GM18499 (cell line): ENCODE measurements at regions not wholly inside any gene's neighbourhood (a gene's known extent, or its start where the extent isn't known, plus 50 kb on each side); places are given as distances from the start of the nearest gene placed in this dataset.
"Not testable (repeated sequence)": the region's sequence is repeated elsewhere in the genome, so short reads cannot be mapped to it uniquely, and the experiment has no call there.

Experiments used
- ATAC-seq: cut with Tn5 transposase; IDR thresholded peaks from one replicate; pipeline ENCODE4 v1.9.1; 2021; ENCODE audit warnings: moderate number of reproducible peaks; ENCODE audit not compliant: insufficient read depth, unreplicated experiment

- ATAC-seq, result not testable (repeated sequence)
These were observed 255.9 kb downstream of the TDRD15 start for GRCh38 chr2:21379668-21380067.

GRCh38 chr2:21381421-21381820 is 257.7 kb downstream of the TDRD15 start:
- no peak for ATAC-seq

DNA sequence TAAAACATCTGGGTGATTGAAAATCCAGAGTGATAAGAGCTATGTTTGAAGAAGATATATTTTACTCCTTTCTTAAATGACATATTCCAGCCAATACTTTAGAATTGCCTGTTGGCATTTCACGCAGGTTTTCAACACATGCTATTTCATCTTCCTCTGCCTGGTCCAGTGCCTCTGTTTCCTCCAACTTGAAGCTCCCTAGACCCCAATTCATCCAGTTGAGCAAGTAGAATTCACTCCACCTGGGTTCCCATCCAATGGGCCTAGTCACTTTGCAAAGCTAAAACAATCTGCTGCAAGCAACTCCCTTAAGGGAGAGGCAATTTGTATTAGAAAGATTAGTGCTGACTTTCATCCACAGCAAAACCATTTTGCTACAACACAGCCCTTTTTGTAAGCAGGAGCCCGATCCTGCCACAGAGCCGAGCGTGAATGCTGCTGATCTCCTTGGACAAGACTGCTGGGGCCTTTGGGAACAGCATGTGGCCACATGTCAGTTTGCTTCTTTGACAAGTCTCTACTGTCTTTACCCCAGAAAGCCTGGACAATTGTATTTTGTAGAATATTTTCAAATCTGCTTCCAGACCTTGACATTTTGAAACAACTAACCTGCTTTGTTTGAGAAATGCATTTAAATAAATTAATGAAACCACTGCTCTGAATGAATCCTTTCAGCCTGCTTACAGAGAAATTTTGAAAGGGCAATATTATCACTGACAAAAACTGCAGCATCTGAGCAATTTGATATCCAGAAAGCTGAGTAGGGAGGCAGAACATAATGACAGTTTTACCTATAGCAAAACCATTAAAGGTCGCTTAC is 259.1 kb downstream of the TDRD15 start:
- ATAC-seq, result no peak

DNA sequence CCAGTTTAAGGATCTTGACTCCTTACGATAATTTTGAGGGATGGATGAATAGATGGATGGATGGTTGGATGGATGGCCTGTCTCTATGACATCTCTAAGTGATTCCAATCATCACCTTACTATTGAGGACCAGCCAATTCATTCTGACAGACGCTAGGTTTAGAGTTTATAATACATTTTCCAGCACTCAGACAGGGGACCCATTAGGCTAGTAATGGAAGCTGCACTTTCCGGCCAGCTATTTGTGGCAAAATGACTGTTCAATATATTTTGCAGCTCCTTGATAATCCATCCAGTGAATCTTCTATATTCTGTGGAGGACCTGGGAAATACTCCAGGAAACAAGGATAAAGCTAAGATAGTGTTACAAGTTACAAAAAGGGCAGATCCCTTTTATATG is 262.9 kb downstream of the TDRD15 start:
- ATAC-seq, result no peak

GRCh38 chr2:21392649-21393048 is 268.9 kb downstream of the TDRD15 start:
- ATAC-seq, result no peak

GRCh38 chr2:21393173-21393572 is 269.4 kb downstream of the TDRD15 start:
- no peak for ATAC-seq

- no peak for ATAC-seq
These were observed 271.6 kb downstream of the TDRD15 start for GRCh38 chr2:21395366-21395765.

GRCh38 chr2:21396252-21396651 is 272.5 kb downstream of the TDRD15 start:
- no peak for ATAC-seq

DNA sequence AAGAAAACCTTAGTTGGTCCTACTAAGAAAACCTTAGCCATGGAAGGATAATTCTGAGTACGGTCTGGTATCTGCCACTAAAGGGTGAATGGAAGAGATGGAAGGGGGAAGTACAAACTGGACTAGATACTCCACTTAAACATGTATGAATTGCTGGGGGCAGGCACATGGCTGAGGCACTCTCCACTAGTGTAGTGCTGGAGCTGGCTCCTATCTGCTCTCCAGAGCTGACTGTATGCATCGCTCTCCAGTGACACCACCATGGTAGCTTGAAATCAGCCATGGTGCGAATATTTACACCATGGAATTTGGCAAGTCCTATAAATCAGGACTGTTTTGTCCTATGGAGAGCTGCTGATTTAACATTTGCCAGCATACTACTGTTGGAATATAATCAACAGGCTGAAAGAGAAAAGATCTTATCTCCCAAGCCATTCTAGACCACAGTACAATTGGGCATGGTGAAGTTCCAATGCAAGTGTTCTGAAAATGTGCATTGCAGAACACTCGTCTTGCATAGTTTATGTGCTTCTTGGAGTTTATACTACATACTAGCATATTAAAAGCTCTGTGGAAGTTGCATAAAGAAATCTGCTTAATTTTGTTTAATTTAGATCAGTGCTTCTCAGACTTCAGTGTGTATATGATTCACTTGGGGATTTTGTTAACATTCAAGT is 277.4 kb downstream of the TDRD15 start:
- ATAC-seq, result no peak

GRCh38 chr2:21404137-21404536 is 280.4 kb downstream of the TDRD15 start:
- ATAC-seq, result no peak

DNA sequence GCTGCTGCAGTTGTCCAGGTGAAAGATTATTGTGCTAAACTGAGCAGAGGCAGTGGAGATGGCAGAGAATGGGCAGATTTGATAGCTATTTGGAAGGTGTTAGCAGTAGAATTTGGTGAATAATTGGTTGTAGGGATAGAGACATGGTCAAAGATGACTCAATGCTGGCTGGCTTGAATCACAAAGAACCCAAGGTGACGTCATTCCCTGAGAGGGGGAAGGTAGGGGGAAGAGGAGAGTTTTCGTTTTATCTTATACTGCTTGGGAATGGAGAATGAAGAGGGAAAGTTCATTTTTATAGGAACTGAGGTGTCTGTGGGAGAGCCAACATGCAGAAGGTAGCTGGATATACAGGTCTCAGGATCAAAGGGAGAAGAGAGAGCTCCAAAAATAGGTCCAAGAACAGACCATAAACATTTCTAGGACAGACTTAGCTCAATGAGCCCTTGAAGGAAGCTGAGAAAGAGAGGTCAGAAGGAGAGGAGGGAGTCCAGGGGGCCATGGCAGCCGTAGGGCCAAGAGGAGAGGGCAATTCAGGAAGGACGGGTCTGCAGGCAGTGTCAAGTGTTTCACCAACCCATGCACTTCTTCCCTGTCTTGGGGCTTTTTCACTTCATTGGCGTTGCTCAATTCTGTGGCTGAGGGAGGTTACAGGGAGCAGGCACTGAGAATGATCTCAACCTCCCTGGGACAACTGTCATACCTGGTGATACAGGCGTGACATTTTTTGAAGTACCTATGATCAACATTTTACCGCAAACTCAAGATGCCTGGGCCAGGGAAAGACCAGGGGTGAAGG is 281.3 kb downstream of the TDRD15 start:
- no peak for ATAC-seq

- ATAC-seq, result no peak
These were observed 282.6 kb downstream of the TDRD15 start for GRCh38 chr2:21406386-21406785.

GRCh38 chr2:21406911-21407310 is 283.1 kb downstream of the TDRD15 start:
- ATAC-seq, result no peak

DNA sequence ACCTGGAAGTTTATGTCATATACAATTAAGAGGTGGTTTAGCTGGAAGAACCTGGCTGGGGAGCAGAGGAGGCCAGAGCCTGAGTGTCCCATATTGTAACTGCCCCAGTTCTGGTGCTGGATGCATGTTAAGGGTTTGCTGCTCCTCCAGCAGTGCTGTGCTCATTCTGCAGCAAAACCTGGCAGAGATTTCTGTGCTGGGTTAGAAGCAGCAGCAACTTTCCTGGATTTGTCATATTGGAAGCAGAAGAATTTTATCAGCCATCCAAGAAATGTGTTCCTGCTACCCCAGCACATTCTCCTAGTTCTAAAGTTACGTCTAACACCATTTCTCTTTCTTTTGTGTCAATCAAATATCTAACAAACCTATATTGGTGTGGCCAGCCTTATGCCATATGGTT is 284.1 kb downstream of the TDRD15 start:
- no peak for ATAC-seq

- ATAC-seq, result no peak
These were observed 288.0 kb downstream of the TDRD15 start for GRCh38 chr2:21411741-21412140.

GRCh38 chr2:21412944-21413443 is 289.2 kb downstream of the TDRD15 start:
- ATAC-seq, result no peak

- ATAC-seq, result no peak
These were observed 291.5 kb downstream of the TDRD15 start for GRCh38 chr2:21415234-21415633.

DNA sequence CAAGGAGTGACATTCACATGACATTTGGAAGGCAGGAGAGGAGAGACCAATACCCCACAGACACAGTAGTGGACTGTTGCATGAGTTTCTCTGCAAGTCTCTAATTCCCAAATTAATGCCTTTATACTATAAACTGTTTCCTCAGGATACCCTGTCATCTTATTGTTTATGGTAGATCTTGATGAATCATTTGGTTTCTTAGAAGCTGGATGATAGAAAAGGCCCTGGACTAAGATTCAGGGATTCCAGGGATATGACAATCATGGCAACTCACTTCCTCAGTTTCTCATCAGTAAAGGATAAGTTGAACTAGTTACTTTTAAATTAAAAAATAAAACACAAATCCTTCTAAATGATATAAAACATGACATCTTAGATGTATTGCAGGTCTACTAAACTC is 292.5 kb downstream of the TDRD15 start:
- ATAC-seq, result no peak

GRCh38 chr2:21418456-21418855 is 294.7 kb downstream of the TDRD15 start:
- ATAC-seq, result no peak

GRCh38 chr2:21420553-21421335 is 297.0 kb downstream of the TDRD15 start:
- no peak for ATAC-seq
